Thymus (tissue), 11 donors: ENCODE measurements at regions not wholly inside any gene's neighbourhood (a gene's known extent, or its start where the extent isn't known, plus 50 kb on each side); places are given as distances from the start of the nearest gene placed in this dataset.
"Not testable (repeated sequence)": the region's sequence is repeated elsewhere in the genome, so short reads cannot be mapped to it uniquely, and the experiment has no call there.

ENCODE experiments used
- DNase-seq, 9 donors: peaks; one replicate each; pipeline ENCODE4 v3.0.0-alpha.2; 2013; ENCODE audit warnings: low spot score in 9 of 9, low read depth in 6 of 9, missing footprints in 1 of 9
- H3K27ac ChIP-seq, 2 donors: one replicate each; pipeline ENCODE4 v1.5.1; 2013; ENCODE audit warnings: control low read depth in 1 of 2, low read depth in 1 of 2, low read length in 1 of 2, mild to moderate bottlenecking in 1 of 2, moderate library complexity in 1 of 2
- H3K27me3 ChIP-seq, 2 donors: one replicate each; pipeline ENCODE4 v1.5.1; 2013; ENCODE audit warnings: low read length in 1 of 2; ENCODE audit not compliant: control insufficient read depth in 2 of 2, insufficient read depth in 1 of 2
- H3K36me3 ChIP-seq, 2 donors: one replicate each; pipeline ENCODE4 v1.5.1; 2013; ENCODE audit warnings: low read length in 1 of 2, mild to moderate bottlenecking in 1 of 2, moderate library complexity in 1 of 2; ENCODE audit not compliant: control insufficient read depth in 2 of 2, insufficient read depth in 2 of 2
- H3K4me1 ChIP-seq, 2 donors: one replicate each; pipeline ENCODE4 v1.5.1; 2013; ENCODE audit warnings: low read length in 2 of 2; ENCODE audit not compliant: control insufficient read depth in 2 of 2, insufficient read depth in 2 of 2
- H3K4me3 ChIP-seq, 2 donors: one replicate each; pipeline ENCODE4 v1.5.1; 2013; ENCODE audit warnings: low read length in 2 of 2, control low read depth in 1 of 2, mild to moderate bottlenecking in 1 of 2
- H3K9me3 ChIP-seq, 2 donors: one replicate each; pipeline ENCODE4 v1.5.1; 2013; ENCODE audit warnings: low read length in 1 of 2, mild to moderate bottlenecking in 1 of 2; ENCODE audit not compliant: control insufficient read depth in 2 of 2, insufficient read depth in 1 of 2
- WGBS: extraction: QIAGEN DNeasy Blood & Tissue Kit; methylation state at CpG from one replicate; pipeline ENCODE4 v1.1.7; 2013; 5-methylcytosine and 5-hydroxymethylcytosine counted together
- donor health status: healthy.

GRCh38 chr11:34805937-34806336, 110.2 kb downstream of the APIP start:
- Histone ChIP-seq H3K36me3 (no peaks in the 10 kb centered on the region), H3K27me3 (no peaks in the 10 kb centered on the region), H3K9me3 (no peaks in the 10 kb centered on the region), H3K4me3 (no peak overlapping the region), H3K27ac (no peak overlapping the region), H3K4me1 (no peaks in the 10 kb centered on the region)
- 92% methylated on average over 4 of the region's 4 CpGs for WGBS
- DNase-seq = no peak

GRCh38 chr11:34799848-34800247, 116.3 kb downstream of the APIP start:
- 95% methylated on average over 1 of the region's 1 CpG for WGBS
- Histone ChIP-seq H3K4me1 (no peaks in the 10 kb centered on the region), H3K27ac (no peak overlapping the region), H3K36me3 (no peaks in the 10 kb centered on the region), H3K9me3 (peaks cover 0 to 1% of the 10 kb centered on the region in 2 donors), H3K27me3 (no peaks in the 10 kb centered on the region), H3K4me3 (no peak overlapping the region)
- DNase-seq = no peak

GRCh38 chr11:34798985-34799384, 117.2 kb downstream of the APIP start:
- Histone ChIP-seq H3K9me3 (peaks cover 0 to 1% of the 10 kb centered on the region in 2 donors), H3K27me3 (no peaks in the 10 kb centered on the region), H3K36me3 (no peaks in the 10 kb centered on the region), H3K4me3 (no peak overlapping the region), H3K4me1 (no peaks in the 10 kb centered on the region), H3K27ac (no peak overlapping the region)
- no peak for DNase-seq

GRCh38 chr11:34797497-34797896, 118.7 kb downstream of the APIP start:
- not testable (repeated sequence) for H3K4me3 ChIP-seq, H3K9me3 ChIP-seq, H3K4me1 ChIP-seq, H3K27ac ChIP-seq, H3K36me3 ChIP-seq, H3K27me3 ChIP-seq, DNase-seq

GRCh38 chr11:34795641-34796040, 120.5 kb downstream of the APIP start:
- no peak overlapping the region for H3K27ac ChIP-seq
- no peaks in the 10 kb centered on the region for H3K27me3 ChIP-seq
- no peaks in the 10 kb centered on the region for H3K36me3 ChIP-seq
- peaks cover 0 to 1% of the 10 kb centered on the region in 2 donors for H3K9me3 ChIP-seq
- H3K4me3 ChIP-seq = no peak overlapping the region
- H3K4me1 ChIP-seq = no peaks in the 10 kb centered on the region
- DNase-seq = no peak

- 96% methylated on average over 3 of the region's 3 CpGs for WGBS
- no peak for DNase-seq
- no peak overlapping the region for H3K27ac ChIP-seq
- no peaks in the 10 kb centered on the region for H3K36me3 ChIP-seq
- no peaks in the 10 kb centered on the region for H3K4me1 ChIP-seq
- no peaks in the 10 kb centered on the region for H3K27me3 ChIP-seq
- H3K4me3 ChIP-seq = no peak overlapping the region
- peaks cover 0 to 1% of the 10 kb centered on the region in 2 donors for H3K9me3 ChIP-seq
Measured at GRCh38 chr11:34794696-34795095, 121.5 kb downstream of the APIP start.

- no peak overlapping the region for H3K4me3 ChIP-seq
Measured at GRCh38 chr11:34793666-34794065, 122.5 kb downstream of the APIP start.

GRCh38 chr11:34792814-34793258, 123.3 kb downstream of the APIP start:
- 94% methylated on average over 4 of the region's 4 CpGs for WGBS
- Histone ChIP-seq H3K4me1 (no peaks in the 10 kb centered on the region), H3K9me3 (peaks cover 0 to 1% of the 10 kb centered on the region in 2 donors), H3K27me3 (no peaks in the 10 kb centered on the region), H3K4me3 (no peak overlapping the region), H3K27ac (no peak overlapping the region), H3K36me3 (no peaks in the 10 kb centered on the region)
- no peak for DNase-seq

More at GRCh38 chr11:34793666-34794065, 122.5 kb downstream of the APIP start:
- Histone ChIP-seq H3K36me3 (no peaks in the 10 kb centered on the region), H3K4me1 (no peaks in the 10 kb centered on the region), H3K27ac (no peak overlapping the region), H3K27me3 (no peaks in the 10 kb centered on the region), H3K9me3 (peaks cover 0 to 1% of the 10 kb centered on the region in 2 donors)
- no peak for DNase-seq

GRCh38 chr11:34791780-34792542, 124.2 kb downstream of the APIP start:
- Histone ChIP-seq H3K4me3 (no peak overlapping the region), H3K9me3 (no peaks in the 10 kb centered on the region), H3K36me3 (no peaks in the 10 kb centered on the region), H3K4me1 (no peaks in the 10 kb centered on the region), H3K27me3 (no peaks in the 10 kb centered on the region), H3K27ac (no peak overlapping the region)
- DNase-seq = peak in 1 of 9 donors; percentile 5
- WGBS = 58% methylated on average over 5 of the region's 5 CpGs
